Upper lobe of right lung (tissue), 1 donor: ENCODE measurements at regions not wholly inside any gene's neighbourhood (a gene's known extent, or its start where the extent isn't known, plus 50 kb on each side); places are given as distances from the start of the nearest gene placed in this dataset.

ENCODE experiments used
- ATAC-seq: fragments of 200-7000 bp; cut with Tn5 transposase; one replicate; pipeline ENCODE4 v1.9.1; 2020; ENCODE audit warnings: mild to moderate bottlenecking, moderate library complexity
- DNase-seq: peaks from one replicate; pipeline ENCODE4 v3.0.0-alpha.2; 2020
- H3K27ac ChIP-seq: fragments of 200-600 bp; one replicate; pipeline ENCODE4 v1.8.0; 2022
- H3K27me3 ChIP-seq: fragments of 200-600 bp; one replicate; pipeline ENCODE4 v1.8.0; 2022; ENCODE audit warnings: mild to moderate bottlenecking
- H3K36me3 ChIP-seq: fragments of 200-600 bp; one replicate; pipeline ENCODE4 v1.8.0; 2022
- H3K4me1 ChIP-seq: fragments of 200-600 bp; one replicate; pipeline ENCODE4 v1.8.0; 2022
- H3K4me3 ChIP-seq: fragments of 200-600 bp; one replicate; pipeline ENCODE4 v1.8.0; 2022; ENCODE audit warnings: mild to moderate bottlenecking
- H3K9me3 ChIP-seq: fragments of 200-600 bp; one replicate; pipeline ENCODE4 v1.8.0; 2022
- CTCF ChIP-seq: fragments of 200-600 bp; IDR thresholded peaks from one replicate; pipeline ENCODE4 v1.8.0; 2022; ENCODE audit warnings: antibody characterized with exemption
- intact Hi-C: fragments of 100-400 bp; cut with DNase I; formaldehyde crosslinking; loops from one replicate; pipeline ENCODE4 v1.11.0; 2022
- donor health status: DM: no; HTN: yes; CAD: no; lungs with severe emphysema.

- H3K27ac ChIP-seq = no peak overlapping the region
- H3K4me3 ChIP-seq = no peak overlapping the region
- no peak for DNase-seq
- no peaks in the 10 kb centered on the region for H3K27me3 ChIP-seq
- H3K9me3 ChIP-seq = no peaks in the 10 kb centered on the region
- H3K4me1 ChIP-seq = no peaks in the 10 kb centered on the region
- H3K36me3 ChIP-seq = no peaks in the 10 kb centered on the region
- no peak for ATAC-seq
- intact Hi-C loops = no loop called here
- no peak for TF ChIP-seq CTCF
Observed at GRCh38 chr14:99094901-99095300, 177.1 kb downstream of the BCL11B start.

GRCh38 chr14:99095369-99095768, 176.6 kb downstream of the BCL11B start:
- intact Hi-C loops = no loop called here
- no peaks in the 10 kb centered on the region for H3K9me3 ChIP-seq
- no peak overlapping the region for H3K27ac ChIP-seq
- ATAC-seq (no peak), DNase-seq (no peak)
- H3K36me3 ChIP-seq = no peaks in the 10 kb centered on the region
- no peaks in the 10 kb centered on the region for H3K4me1 ChIP-seq
- H3K27me3 ChIP-seq = no peaks in the 10 kb centered on the region
- H3K4me3 ChIP-seq = no peak overlapping the region
- TF ChIP-seq CTCF = no peak

GRCh38 chr14:99098199-99098598, 173.8 kb downstream of the BCL11B start:
- no peak overlapping the region for H3K4me3 ChIP-seq
- ATAC-seq = no peak
- TF ChIP-seq CTCF = no peak
- no peak for DNase-seq
- H3K4me1 ChIP-seq = no peaks in the 10 kb centered on the region
- H3K27ac ChIP-seq = no peak overlapping the region
- no peaks in the 10 kb centered on the region for H3K27me3 ChIP-seq
- no peaks in the 10 kb centered on the region for H3K9me3 ChIP-seq
- intact Hi-C loops = no loop called here
- no peaks in the 10 kb centered on the region for H3K36me3 ChIP-seq

- DNase-seq (no peak), ATAC-seq (peak; percentile 36)
- Histone ChIP-seq H3K4me1 (no peaks in the 10 kb centered on the region), H3K36me3 (no peaks in the 10 kb centered on the region), H3K4me3 (no peak overlapping the region), H3K27me3 (no peaks in the 10 kb centered on the region), H3K27ac (no peak overlapping the region), H3K9me3 (no peaks in the 10 kb centered on the region)
- no peak for TF ChIP-seq CTCF
- intact Hi-C loops = no loop called here
Observed at GRCh38 chr14:99099051-99099787, 172.8 kb downstream of the BCL11B start.

- Histone ChIP-seq H3K27me3 (no peaks in the 10 kb centered on the region), H3K36me3 (no peaks in the 10 kb centered on the region), H3K9me3 (no peaks in the 10 kb centered on the region), H3K4me1 (no peaks in the 10 kb centered on the region), H3K27ac (no peak overlapping the region), H3K4me3 (no peak overlapping the region)
- ATAC-seq (no peak), DNase-seq (no peak)
- no peak for TF ChIP-seq CTCF
- intact Hi-C loops = no loop called here
Observed at GRCh38 chr14:99100497-99101270, 171.3 kb downstream of the BCL11B start.
